MM.1S (cell line): ENCODE measurements at regions not wholly inside any gene's neighbourhood (a gene's known extent, or its start where the extent isn't known, plus 50 kb on each side); places are given as distances from the start of the nearest gene placed in this dataset.

Experiments used
- DNase-seq: peaks from one replicate; pipeline ENCODE4 v3.0.0-alpha.2; 2015
- H2AFZ ChIP-seq: fragments of 300-600 bp; sonication (generic); 2 replicates; pipeline ENCODE4 v1.6.0; 2016; ENCODE audit warnings: antibody characterized with exemption, low read length
- H3F3A ChIP-seq: fragments of 300-600 bp; sonication (generic); 2 replicates; pipeline ENCODE4 v1.6.1; 2016; ENCODE audit warnings: mild to moderate bottlenecking, antibody characterized with exemption, low read length, moderate library complexity, mixed read lengths; ENCODE audit not compliant: insufficient read depth
- H3K27ac ChIP-seq: fragments of 300-600 bp; sonication (generic); 2 replicates; pipeline ENCODE4 v1.5.1; 2016; ENCODE audit warnings: mild to moderate bottlenecking, low read length
- H3K27me3 ChIP-seq: fragments of 300-600 bp; sonication (generic); replicated peaks from 2 replicates; pipeline ENCODE4 v1.6.0; 2016; ENCODE audit warnings: low read length; ENCODE audit not compliant: insufficient read depth
- H3K36me3 ChIP-seq: fragments of 300-600 bp; sonication (generic); replicated peaks from 2 replicates; pipeline ENCODE4 v1.6.1; 2016; ENCODE audit warnings: mild to moderate bottlenecking, low read length, mixed read lengths; ENCODE audit not compliant: insufficient read depth
- H3K4me1 ChIP-seq: fragments of 300-600 bp; sonication (generic); 2 replicates; pipeline ENCODE4 v1.6.1; 2016; ENCODE audit warnings: low read length, mixed read lengths
- H3K4me2 ChIP-seq: fragments of 300-600 bp; sonication (generic); 2 replicates; pipeline ENCODE4 v1.6.0; 2016; ENCODE audit warnings: low read depth, low read length
- H3K4me3 ChIP-seq: fragments of 300-600 bp; sonication (generic); 2 replicates; pipeline ENCODE4 v1.5.1; 2016; ENCODE audit warnings: low read length, mixed read lengths
- H3K79me2 ChIP-seq: fragments of 300-600 bp; sonication (generic); 2 replicates; pipeline ENCODE4 v1.6.1; 2016; ENCODE audit warnings: mixed run types, low read length, mixed read lengths
- H3K9ac ChIP-seq: fragments of 300-600 bp; sonication (generic); 2 replicates; pipeline ENCODE4 v1.6.1; 2016; ENCODE audit warnings: low read length, mixed read lengths
- H3K9me2 ChIP-seq: fragments of 300-600 bp; sonication (generic); replicated peaks from 2 replicates; pipeline ENCODE4 v1.6.1; 2016; ENCODE audit warnings: mild to moderate bottlenecking, low read length, mixed read lengths; ENCODE audit not compliant: insufficient read depth
- H3K9me3 ChIP-seq: fragments of 300-600 bp; sonication (generic); replicated peaks from 2 replicates; pipeline ENCODE4 v1.6.1; 2016; ENCODE audit warnings: mild to moderate bottlenecking, low read length, mixed read lengths; ENCODE audit not compliant: insufficient read depth
- H4K20me1 ChIP-seq: fragments of 300-600 bp; sonication (generic); 2 replicates; pipeline ENCODE4 v1.6.1; 2016; ENCODE audit warnings: mild to moderate bottlenecking, low read length, moderate library complexity, mixed read lengths; ENCODE audit not compliant: insufficient read depth
- EZH2 ChIP-seq: fragments of 300-600 bp; sonication (generic); optimal IDR thresholded peaks from 2 replicates; pipeline ENCODE3; 2017; ENCODE audit warnings: low read depth, mild to moderate bottlenecking, antibody characterized with exemption, low read length, mixed read lengths
- EZH2phosphoT487 ChIP-seq: fragments of 300-600 bp; sonication (generic); IDR thresholded peaks from 2 replicates; pipeline ENCODE4 v1.6.1; 2018; ENCODE audit warnings: antibody characterized with exemption, low read length
- TF ChIP-seq, protein P1 (sequence below): fragments of 300-600 bp; sonication (generic); IDR thresholded peaks from 2 replicates; pipeline ENCODE4 v1.5.1; 2016; ENCODE audit warnings: antibody characterized with exemption, low read length, mixed read lengths

DNA sequence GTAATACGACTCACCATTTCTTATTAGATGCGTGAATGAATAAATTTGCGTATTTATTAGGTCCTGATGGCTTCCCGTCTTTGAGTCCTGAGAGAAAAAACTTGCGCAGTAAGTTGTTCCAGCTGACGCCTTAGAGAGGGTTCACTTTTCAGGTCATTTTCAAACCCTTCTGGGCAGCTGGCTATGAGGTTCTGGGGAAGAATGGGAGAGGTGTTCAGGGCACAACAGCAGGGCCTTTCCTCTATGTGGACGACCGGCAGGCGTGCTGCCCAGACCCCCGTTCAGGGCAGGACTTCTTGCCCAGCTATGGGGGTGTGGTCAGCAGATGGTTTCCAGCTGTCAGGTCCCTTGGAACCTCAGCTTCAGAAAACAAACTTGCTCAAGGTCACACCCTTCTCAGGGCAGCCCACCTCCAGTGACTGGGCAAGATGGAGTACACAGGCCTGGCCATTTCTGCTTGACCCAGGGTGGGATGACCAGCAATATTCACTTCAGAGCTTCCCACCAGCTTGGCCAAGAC is 61.1 kb upstream of the TNP1 start:
- H3K4me1 ChIP-seq: no peaks in the 10 kb centered on the region
- H3K4me3 ChIP-seq: no peak overlapping the region
- H3K79me2 ChIP-seq: no peaks in the 10 kb centered on the region
- H4K20me1 ChIP-seq: no peaks in the 10 kb centered on the region
- no peak overlapping the region for H3K27ac ChIP-seq
- no peak overlapping the region for H3K4me2 ChIP-seq
- no peak overlapping the region for H2AFZ ChIP-seq
- no peak for DNase-seq
- no peak overlapping the region for H3K9ac ChIP-seq
- no peaks in the 10 kb centered on the region for H3K9me3 ChIP-seq
- H3K36me3 ChIP-seq: no peaks in the 10 kb centered on the region
- H3F3A ChIP-seq: no peaks in the 10 kb centered on the region
- H3K27me3 ChIP-seq: no peaks in the 10 kb centered on the region
- TF ChIP-seq EZH2phosphoT487 (no peak), EZH2 (no peak)
- TF ChIP-seq, protein P1, sequence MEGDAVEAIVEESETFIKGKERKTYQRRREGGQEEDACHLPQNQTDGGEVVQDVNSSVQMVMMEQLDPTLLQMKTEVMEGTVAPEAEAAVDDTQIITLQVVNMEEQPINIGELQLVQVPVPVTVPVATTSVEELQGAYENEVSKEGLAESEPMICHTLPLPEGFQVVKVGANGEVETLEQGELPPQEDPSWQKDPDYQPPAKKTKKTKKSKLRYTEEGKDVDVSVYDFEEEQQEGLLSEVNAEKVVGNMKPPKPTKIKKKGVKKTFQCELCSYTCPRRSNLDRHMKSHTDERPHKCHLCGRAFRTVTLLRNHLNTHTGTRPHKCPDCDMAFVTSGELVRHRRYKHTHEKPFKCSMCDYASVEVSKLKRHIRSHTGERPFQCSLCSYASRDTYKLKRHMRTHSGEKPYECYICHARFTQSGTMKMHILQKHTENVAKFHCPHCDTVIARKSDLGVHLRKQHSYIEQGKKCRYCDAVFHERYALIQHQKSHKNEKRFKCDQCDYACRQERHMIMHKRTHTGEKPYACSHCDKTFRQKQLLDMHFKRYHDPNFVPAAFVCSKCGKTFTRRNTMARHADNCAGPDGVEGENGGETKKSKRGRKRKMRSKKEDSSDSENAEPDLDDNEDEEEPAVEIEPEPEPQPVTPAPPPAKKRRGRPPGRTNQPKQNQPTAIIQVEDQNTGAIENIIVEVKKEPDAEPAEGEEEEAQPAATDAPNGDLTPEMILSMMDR: no peak
- H3K9me2 ChIP-seq: no peaks in the 10 kb centered on the region

GRCh38 chr2:216920143-216920876 is 60.4 kb upstream of the TNP1 start:
- no peak overlapping the region for H3K4me3 ChIP-seq
- no peak overlapping the region for H3K4me2 ChIP-seq
- no peak overlapping the region for H3K27ac ChIP-seq
- H3K79me2 ChIP-seq: no peaks in the 10 kb centered on the region
- H3K27me3 ChIP-seq: no peaks in the 10 kb centered on the region
- TF ChIP-seq EZH2phosphoT487 (no peak), EZH2 (no peak)
- TF ChIP-seq, protein P1: no peak
- H2AFZ ChIP-seq: no peak overlapping the region
- H4K20me1 ChIP-seq: no peaks in the 10 kb centered on the region
- no peak for DNase-seq
- H3K9me2 ChIP-seq: no peaks in the 10 kb centered on the region
- no peaks in the 10 kb centered on the region for H3K9me3 ChIP-seq
- H3K36me3 ChIP-seq: no peaks in the 10 kb centered on the region
- H3F3A ChIP-seq: no peaks in the 10 kb centered on the region
- no peaks in the 10 kb centered on the region for H3K4me1 ChIP-seq
- no peak overlapping the region for H3K9ac ChIP-seq

DNA sequence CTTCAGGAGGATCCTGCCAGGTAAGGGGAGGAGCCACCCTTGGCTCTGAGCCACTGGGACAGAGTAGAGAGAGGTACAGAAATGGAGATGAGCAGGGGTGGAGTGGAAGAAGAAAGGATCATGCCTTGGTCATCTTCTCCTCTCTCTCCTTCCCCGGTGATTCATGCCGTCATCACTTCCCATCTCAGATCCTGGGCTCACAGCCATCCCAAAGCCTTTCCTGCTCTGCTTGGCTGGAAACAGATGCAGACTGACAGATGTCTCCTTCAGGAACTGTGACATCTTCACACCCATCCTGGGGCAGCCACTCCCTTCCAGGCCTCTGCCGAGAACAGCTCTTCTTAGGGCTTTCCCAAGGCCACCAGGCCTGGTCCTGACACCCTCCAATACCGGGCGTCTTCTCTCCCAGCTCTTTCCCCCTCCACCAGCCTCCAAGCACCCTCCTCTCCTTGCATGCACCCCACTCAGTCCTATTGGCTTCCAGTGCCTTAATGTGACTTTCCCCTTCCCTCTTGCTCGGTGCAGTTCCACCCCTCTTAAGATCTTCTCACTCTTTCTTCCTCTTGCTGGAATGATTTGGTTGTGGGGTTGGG is 58.3 kb upstream of the TNP1 start:
- no peaks in the 10 kb centered on the region for H3K27me3 ChIP-seq
- H3K4me1 ChIP-seq: no peaks in the 10 kb centered on the region
- H4K20me1 ChIP-seq: no peaks in the 10 kb centered on the region
- H3K4me2 ChIP-seq: no peak overlapping the region
- no peak overlapping the region for H3K9ac ChIP-seq
- no peak overlapping the region for H3K27ac ChIP-seq
- TF ChIP-seq EZH2phosphoT487 (no peak), EZH2 (no peak)
- TF ChIP-seq, protein P1: no peak
- DNase-seq: no peak
- H3K4me3 ChIP-seq: no peak overlapping the region
- H2AFZ ChIP-seq: no peak overlapping the region
- no peaks in the 10 kb centered on the region for H3K79me2 ChIP-seq
- H3K36me3 ChIP-seq: no peaks in the 10 kb centered on the region
- H3K9me2 ChIP-seq: no peaks in the 10 kb centered on the region
- H3F3A ChIP-seq: no peaks in the 10 kb centered on the region
- no peaks in the 10 kb centered on the region for H3K9me3 ChIP-seq
